IPS-11a (cell line): ENCODE measurements at regions not wholly inside any gene's neighbourhood (a gene's known extent, or its start where the extent isn't known, plus 50 kb on each side); places are given as distances from the start of the nearest gene placed in this dataset.
"Not testable (repeated sequence)": the region's sequence is repeated elsewhere in the genome, so short reads cannot be mapped to it uniquely, and the experiment has no call there.

Experiments used
- H3K4me3 ChIP-seq: one replicate; pipeline ENCODE4 v1.5.1; 2013; ENCODE audit warnings: low read depth, low read length, control low read depth

GRCh38 chr7:108627476-108628051 is 57.9 kb downstream of the DNAJB9 start:
- H3K4me3 ChIP-seq: no peak overlapping the region

- no peak overlapping the region for H3K4me3 ChIP-seq
These were observed 59.0 kb downstream of the DNAJB9 start for GRCh38 chr7:108628678-108629077.

GRCh38 chr7:108629651-108630400 is 60.2 kb downstream of the DNAJB9 start:
- H3K4me3 ChIP-seq: no peak overlapping the region

- H3K4me3 ChIP-seq: no peak overlapping the region
These were observed 64.4 kb downstream of the DNAJB9 start for GRCh38 chr7:108634036-108634435.

GRCh38 chr7:108634535-108634934 is 64.9 kb downstream of the DNAJB9 start:
- H3K4me3 ChIP-seq: no peak overlapping the region

- no peak overlapping the region for H3K4me3 ChIP-seq
These were observed 67.5 kb downstream of the DNAJB9 start for GRCh38 chr7:108637049-108637621.

- H3K4me3 ChIP-seq: no peak overlapping the region
These were observed 72.5 kb downstream of the DNAJB9 start for GRCh38 chr7:108642126-108642525.

GRCh38 chr7:108643136-108643535 is 73.5 kb downstream of the DNAJB9 start:
- H3K4me3 ChIP-seq: no peak overlapping the region

GRCh38 chr7:108648989-108649388 is 79.3 kb downstream of the DNAJB9 start:
- H3K4me3 ChIP-seq: no peak overlapping the region

GRCh38 chr7:108650467-108650866 is 80.8 kb downstream of the DNAJB9 start:
- no peak overlapping the region for H3K4me3 ChIP-seq

- no peak overlapping the region for H3K4me3 ChIP-seq
These were observed 83.2 kb downstream of the DNAJB9 start for GRCh38 chr7:108652886-108653285.

- no peak overlapping the region for H3K4me3 ChIP-seq
These were observed 83.9 kb downstream of the DNAJB9 start for GRCh38 chr7:108653526-108653925.

- not testable (repeated sequence) for H3K4me3 ChIP-seq
These were observed 87.6 kb downstream of the DNAJB9 start for GRCh38 chr7:108657140-108657726.

- no peak overlapping the region for H3K4me3 ChIP-seq
These were observed 89.6 kb downstream of the DNAJB9 start for GRCh38 chr7:108659261-108659660.

GRCh38 chr7:108659867-108660266 is 90.2 kb downstream of the DNAJB9 start:
- no peak overlapping the region for H3K4me3 ChIP-seq

- no peak overlapping the region for H3K4me3 ChIP-seq
These were observed 90.8 kb downstream of the DNAJB9 start for GRCh38 chr7:108660465-108660864.

GRCh38 chr7:108662783-108663362 is 93.2 kb downstream of the DNAJB9 start:
- H3K4me3 ChIP-seq: no peak overlapping the region

GRCh38 chr7:108663701-108664100 is 94.0 kb downstream of the DNAJB9 start:
- no peak overlapping the region for H3K4me3 ChIP-seq

- no peak overlapping the region for H3K4me3 ChIP-seq
These were observed 97.5 kb downstream of the DNAJB9 start for GRCh38 chr7:108667216-108667615.

- H3K4me3 ChIP-seq: no peak overlapping the region
These were observed 100.3 kb downstream of the DNAJB9 start for GRCh38 chr7:108669958-108670357.

- H3K4me3 ChIP-seq: not testable (repeated sequence)
These were observed 104.0 kb downstream of the DNAJB9 start for GRCh38 chr7:108673699-108674098.

- no peak overlapping the region for H3K4me3 ChIP-seq
These were observed 115.0 kb downstream of the DNAJB9 start for GRCh38 chr7:108684629-108685028.
